CD4-positive, alpha-beta T cell treated with Interleukin-10 for 1 hour (primary cell): ENCODE measurements at regions not wholly inside any gene's neighbourhood (a gene's known extent, or its start where the extent isn't known, plus 50 kb on each side); places are given as distances from the start of the nearest gene placed in this dataset.
A peak's percentile ranks its signal among the peaks of the same experiment; 100 is the strongest.
"Not testable (repeated sequence)": the region's sequence is repeated elsewhere in the genome, so short reads cannot be mapped to it uniquely, and the experiment has no call there.

Source experiments
- DNase-seq: peaks from one replicate; pipeline ENCODE4 v3.0.0-alpha.2; 2020

- DNase-seq: no peak
Measured at GRCh38 chr14:30330445-30330844, 228.5 kb upstream of the G2E3 start.

- DNase-seq: no peak
Measured at GRCh38 chr14:30331030-30331429, 227.9 kb upstream of the G2E3 start.

GRCh38 chr14:30332374-30332773, 226.6 kb upstream of the G2E3 start:
- DNase-seq: no peak

GRCh38 chr14:30333934-30334333, 225.0 kb upstream of the G2E3 start:
- DNase-seq: no peak

GRCh38 chr14:30337456-30337855, 221.5 kb upstream of the G2E3 start:
- DNase-seq: no peak

- DNase-seq: no peak
Measured at GRCh38 chr14:30339311-30339901, 219.6 kb upstream of the G2E3 start.

GRCh38 chr14:30340495-30340894, 218.5 kb upstream of the G2E3 start:
- DNase-seq: no peak

- DNase-seq: no peak
Measured at GRCh38 chr14:30345511-30345910, 213.4 kb upstream of the G2E3 start.

- no peak for DNase-seq
Measured at GRCh38 chr14:30348445-30348844, 210.5 kb upstream of the G2E3 start.

GRCh38 chr14:30349520-30349919, 209.4 kb upstream of the G2E3 start:
- DNase-seq: no peak

- DNase-seq: no peak
Measured at GRCh38 chr14:30354439-30354838, 204.5 kb upstream of the G2E3 start.

GRCh38 chr14:30355431-30355913, 203.5 kb upstream of the G2E3 start:
- no peak for DNase-seq

- no peak for DNase-seq
Measured at GRCh38 chr14:30356438-30357202, 202.3 kb upstream of the G2E3 start.

GRCh38 chr14:30357791-30358190, 201.2 kb upstream of the G2E3 start:
- DNase-seq: no peak

- no peak for DNase-seq
Measured at GRCh38 chr14:30362369-30363218, 196.4 kb upstream of the G2E3 start.

- not testable (repeated sequence) for DNase-seq
Measured at GRCh38 chr14:30363219-30363880, 195.6 kb upstream of the G2E3 start.

- DNase-seq: no peak
Measured at GRCh38 chr14:30369502-30370180, 189.3 kb upstream of the G2E3 start.

- no peak for DNase-seq
Measured at GRCh38 chr14:30373053-30373452, 185.9 kb upstream of the G2E3 start.

GRCh38 chr14:30373526-30373925, 185.4 kb upstream of the G2E3 start:
- DNase-seq: no peak

- peak; percentile 58 for DNase-seq
Measured at GRCh38 chr14:30375296-30375892, 183.6 kb upstream of the G2E3 start.

- no peak for DNase-seq
Measured at GRCh38 chr14:30381861-30382480, 177.0 kb upstream of the G2E3 start.

- DNase-seq: no peak
Measured at GRCh38 chr14:30385925-30386324, 173.0 kb upstream of the G2E3 start.
